ENCODE measurements at regions not wholly inside any gene's neighbourhood (a gene's known extent, or its start where the extent isn't known, plus 50 kb on each side); places are given as distances from the start of the nearest gene placed in this dataset.

- H3K4me3 Mint-ChIP-seq = no peak overlapping the region
- H3K36me3 ChIP-seq (ENCODE audit: insufficient read depth, low read length) = no peaks in the 10 kb centered on the region
- intact Hi-C loops (cut with DNase I, micrococcal nuclease) = no loop called here
- ATAC-seq (ENCODE audit: poor library complexity) (no peak), DNase-seq (no peak)
- H3K27ac ChIP-seq (ENCODE audit: low read depth in 1 of 2, low read length in 2 of 2) = no peak overlapping the region
- ChIA-PET CTCF (no interaction called here), POLR2A (no interaction called here)
- no peaks in the 10 kb centered on the region for H3K4me1 ChIP-seq (ENCODE audit: insufficient read depth, low read length)
- H3K36me3 Mint-ChIP-seq (ENCODE audit: low read depth) = no peaks in the 10 kb centered on the region
- no peaks in the 10 kb centered on the region for H3K4me1 Mint-ChIP-seq (ENCODE audit: low read depth)
- peaks cover 0 to 2% of the 10 kb centered on the region in 2 experiments for H3K9me3 ChIP-seq (ENCODE audit: control insufficient read depth in 1 of 2, insufficient read depth in 1 of 2, low read length in 2 of 2)
- no peak for TF ChIP-seq CTCF (IDR thresholded peaks at IDR 0.05)
- H3K27ac Mint-ChIP-seq = no peak overlapping the region
- no peaks in the 10 kb centered on the region for H3K27me3 Mint-ChIP-seq
- H3K9me3 Mint-ChIP-seq = peaks cover 3% of the 10 kb centered on the region
- H3K4me3 ChIP-seq (ENCODE audit: low read length) = no peak overlapping the region
- H3K27me3 ChIP-seq (ENCODE audit: control insufficient read depth in 1 of 2, insufficient read depth in 2 of 2, low read length in 2 of 2) = no peaks in the 10 kb centered on the region
Measured at GRCh38 chr3:22898558-22898957, 304.6 kb upstream of the UBE2E2 start.

GRCh38 chr3:22899441-22899840 lies 303.7 kb upstream of the UBE2E2 start:
- DNase-seq = no peak
- TF ChIP-seq CTCF (IDR thresholded peaks at IDR 0.05) = no peak
- ChIA-PET CTCF (no interaction called here), POLR2A (no interaction called here)
- intact Hi-C loops (cut with DNase I, micrococcal nuclease) = no loop called here
- H3K4me1 Mint-ChIP-seq (ENCODE audit: low read depth) = no peaks in the 10 kb centered on the region
- H3K27ac ChIP-seq (ENCODE audit: low read depth in 1 of 2, low read length in 2 of 2) = no peak overlapping the region
- H3K27me3 Mint-ChIP-seq = no peaks in the 10 kb centered on the region
- H3K4me3 ChIP-seq (ENCODE audit: low read length) = no peak overlapping the region
- no peaks in the 10 kb centered on the region for H3K36me3 ChIP-seq (ENCODE audit: insufficient read depth, low read length)
- peaks cover 3% of the 10 kb centered on the region for H3K9me3 Mint-ChIP-seq
- no peak for ATAC-seq (ENCODE audit: poor library complexity)
- peaks cover 0 to 4% of the 10 kb centered on the region in 2 experiments for H3K9me3 ChIP-seq (ENCODE audit: control insufficient read depth in 1 of 2, insufficient read depth in 1 of 2, low read length in 2 of 2)
- no peak overlapping the region for H3K27ac Mint-ChIP-seq
- H3K4me3 Mint-ChIP-seq = no peak overlapping the region
- no peaks in the 10 kb centered on the region for H3K4me1 ChIP-seq (ENCODE audit: insufficient read depth, low read length)
- no peaks in the 10 kb centered on the region for H3K27me3 ChIP-seq (ENCODE audit: control insufficient read depth in 1 of 2, insufficient read depth in 2 of 2, low read length in 2 of 2)
- no peaks in the 10 kb centered on the region for H3K36me3 Mint-ChIP-seq (ENCODE audit: low read depth)

- intact Hi-C loops (cut with DNase I, micrococcal nuclease) = no loop called here
- Histone ChIP-seq H3K9me3 (ENCODE audit: control insufficient read depth in 1 of 2, insufficient read depth in 1 of 2, low read length in 2 of 2) (peaks cover 0 to 4% of the 10 kb centered on the region in 2 experiments), H3K27ac (ENCODE audit: low read depth in 1 of 2, low read length in 2 of 2) (no peak overlapping the region), H3K4me3 (ENCODE audit: low read length) (no peak overlapping the region), H3K27me3 (ENCODE audit: control insufficient read depth in 1 of 2, insufficient read depth in 2 of 2, low read length in 2 of 2) (no peaks in the 10 kb centered on the region), H3K4me1 (ENCODE audit: insufficient read depth, low read length) (no peaks in the 10 kb centered on the region), H3K36me3 (ENCODE audit: insufficient read depth, low read length) (no peaks in the 10 kb centered on the region)
- CTCF ChIA-PET = no interaction called here
- DNase-seq = no peak
- no peak overlapping the region for H3K4me3 Mint-ChIP-seq
- TF ChIP-seq CTCF (IDR thresholded peaks at IDR 0.05) = no peak
- H3K9me3 Mint-ChIP-seq = peaks cover 3% of the 10 kb centered on the region
- no peaks in the 10 kb centered on the region for H3K27me3 Mint-ChIP-seq
- H3K27ac Mint-ChIP-seq = no peak overlapping the region
- no peaks in the 10 kb centered on the region for H3K36me3 Mint-ChIP-seq (ENCODE audit: low read depth)
- no peaks in the 10 kb centered on the region for H3K4me1 Mint-ChIP-seq (ENCODE audit: low read depth)
- no peak for ATAC-seq (ENCODE audit: poor library complexity)
- POLR2A ChIA-PET = no interaction called here
Measured at GRCh38 chr3:22900296-22900695, 302.8 kb upstream of the UBE2E2 start.

Measured in CD4-positive, alpha-beta T cell (primary cell).